Upper lobe of left lung (tissue), 6 donors: ENCODE measurements at regions not wholly inside any gene's neighbourhood (a gene's known extent, or its start where the extent isn't known, plus 50 kb on each side); places are given as distances from the start of the nearest gene placed in this dataset.

Experiments used
- ATAC-seq, 2 donors: fragments of 200-7000 bp; cut with Tn5 transposase; one replicate each; pipeline ENCODE4 v1.9.1; 2022; ENCODE audit warnings: mild to moderate bottlenecking in 2 of 2, moderate library complexity in 2 of 2; ENCODE audit not compliant: low FRiP score in 2 of 2
- DNase-seq, 2 donors: peaks; one replicate each; pipeline ENCODE4 v3.0.0-alpha.2; 2019 to 2020
- H3K27ac ChIP-seq, 4 donors: fragments of 200-600 bp; sonication (generic); one replicate each; pipeline ENCODE4 v1.5.1; 2016 to 2019
- H3K27me3 ChIP-seq, 4 donors: fragments of 200-600 bp; sonication (generic); one replicate each; pipeline ENCODE4 v1.5.1; 2017 to 2019
- H3K36me3 ChIP-seq, 4 donors: fragments of 200-600 bp; sonication (generic); one replicate each; pipeline ENCODE4 v1.5.1; 2016 to 2019
- H3K4me1 ChIP-seq, 4 donors: fragments of 200-600 bp; sonication (generic); one replicate each; pipeline ENCODE4 v1.5.1; 2018 to 2019
- H3K4me3 ChIP-seq, 4 donors: fragments of 200-600 bp; sonication (generic); one replicate each; pipeline ENCODE4 v1.5.1; 2017 to 2019; ENCODE audit warnings: mild to moderate bottlenecking in 2 of 4, moderate library complexity in 1 of 4
- H3K9me3 ChIP-seq, 4 donors: fragments of 200-600 bp; sonication (generic); one replicate each; pipeline ENCODE4 v1.5.1; 2018 to 2019
- CTCF ChIP-seq, 6 experiments: fragments of 450-650 bp in 4 of 6; fragments of 200-600 bp in 2 of 6; sonication (generic) in 2 of 6; IDR thresholded peaks; one replicate each; pipeline ENCODE4 v1.5.1; 2016 to 2019; ENCODE audit warnings: antibody characterized with exemption in 6 of 6
- EP300 ChIP-seq, 4 donors: sonication (generic); formaldehyde crosslinking; IDR thresholded peaks; one replicate each; pipeline ENCODE4 v1.5.1; 2017; ENCODE audit warnings: antibody characterized with exemption in 4 of 4, control low read depth in 2 of 4
- POLR2A ChIP-seq, 4 donors: fragments of 450-650 bp; IDR thresholded peaks; one replicate each; pipeline ENCODE4 v1.5.1; 2016 to 2017; ENCODE audit warnings: antibody characterized with exemption in 4 of 4, mild to moderate bottlenecking in 2 of 4
- POLR2AphosphoS5 ChIP-seq, 2 donors: sonication (generic); formaldehyde crosslinking; IDR thresholded peaks; one replicate each; pipeline ENCODE4 v1.5.1; 2017; ENCODE audit warnings: antibody characterized with exemption in 2 of 2
- WGBS, 2 donors: methylation state at CpG; one replicate each; pipeline ENCODE4 v1.1.5; 2017 to 2018; 5-methylcytosine and 5-hydroxymethylcytosine counted together
- donor health status: DM: no; HTN: no; CAD: no; lungs with moderate emphysema.
- donor health status: DM: no; HTN: yes; CAD: no; lungs with severe emphysema.

GRCh38 chr3:871651-872050 lies 221.2 kb upstream of the CNTN6 start:
- no peaks in the 10 kb centered on the region for H3K4me1 ChIP-seq

GRCh38 chr3:877001-877400 lies 215.8 kb upstream of the CNTN6 start:
- H3K4me1 ChIP-seq: no peaks in the 10 kb centered on the region
- TF ChIP-seq EP300 (IDR thresholded peaks at IDR 0.05): no peak
- TF ChIP-seq POLR2A (IDR thresholded peaks at IDR 0.05): no peak
- TF ChIP-seq POLR2AphosphoS5 (IDR thresholded peaks at IDR 0.05): no peak
- no peak for TF ChIP-seq CTCF (IDR thresholded peaks at IDR 0.05)
- no peak for DNase-seq
- H3K36me3 ChIP-seq: no peaks in the 10 kb centered on the region
- H3K9me3 ChIP-seq: no peaks in the 10 kb centered on the region
- no peaks in the 10 kb centered on the region for H3K27me3 ChIP-seq
- no peak overlapping the region for H3K4me3 ChIP-seq
- H3K27ac ChIP-seq: no peak overlapping the region
- ATAC-seq: no peak
- 50 to 66% methylated on average over 1 of the region's 1 CpG for WGBS, 2 donors

More at GRCh38 chr3:871651-872050, 221.2 kb upstream of the CNTN6 start:
- no peak overlapping the region for H3K27ac ChIP-seq
- no peaks in the 10 kb centered on the region for H3K27me3 ChIP-seq
- 85 to 89% methylated on average over 1 of the region's 1 CpG for WGBS, 2 donors
- no peaks in the 10 kb centered on the region for H3K9me3 ChIP-seq
- no peak overlapping the region for H3K4me3 ChIP-seq
- ATAC-seq: no peak
- DNase-seq: no peak
- no peaks in the 10 kb centered on the region for H3K36me3 ChIP-seq
- no peak for TF ChIP-seq EP300 (IDR thresholded peaks at IDR 0.05)
- no peak for TF ChIP-seq POLR2AphosphoS5 (IDR thresholded peaks at IDR 0.05)
- no peak for TF ChIP-seq CTCF (IDR thresholded peaks at IDR 0.05)
- TF ChIP-seq POLR2A (IDR thresholded peaks at IDR 0.05): no peak

- H3K36me3 ChIP-seq: no peaks in the 10 kb centered on the region
- TF ChIP-seq POLR2AphosphoS5 (IDR thresholded peaks at IDR 0.05) (no peak), EP300 (IDR thresholded peaks at IDR 0.05) (no peak), CTCF (IDR thresholded peaks at IDR 0.05) (no peak), POLR2A (IDR thresholded peaks at IDR 0.05) (no peak)
- H3K4me3 ChIP-seq: no peak overlapping the region
- 77 to 85% methylated on average over 1 of the region's 1 CpG for WGBS, 2 donors
- DNase-seq (no peak), ATAC-seq (no peak)
- H3K9me3 ChIP-seq: no peaks in the 10 kb centered on the region
- no peaks in the 10 kb centered on the region for H3K4me1 ChIP-seq
- no peak overlapping the region for H3K27ac ChIP-seq
- no peaks in the 10 kb centered on the region for H3K27me3 ChIP-seq
Measured at GRCh38 chr3:878746-879145, 214.1 kb upstream of the CNTN6 start.

GRCh38 chr3:880371-880770 lies 212.5 kb upstream of the CNTN6 start:
- H3K27me3 ChIP-seq: no peaks in the 10 kb centered on the region
- 62 to 67% methylated on average over 3 of the region's 3 CpGs for WGBS, 2 donors
- no peak overlapping the region for H3K4me3 ChIP-seq
- TF ChIP-seq EP300 (IDR thresholded peaks at IDR 0.05) (no peak), POLR2A (IDR thresholded peaks at IDR 0.05) (no peak), CTCF (IDR thresholded peaks at IDR 0.05) (no peak), POLR2AphosphoS5 (IDR thresholded peaks at IDR 0.05) (no peak)
- H3K27ac ChIP-seq: no peak overlapping the region
- DNase-seq (no peak), ATAC-seq (no peak)
- no peaks in the 10 kb centered on the region for H3K36me3 ChIP-seq
- no peaks in the 10 kb centered on the region for H3K9me3 ChIP-seq
- no peaks in the 10 kb centered on the region for H3K4me1 ChIP-seq

- TF ChIP-seq EP300 (IDR thresholded peaks at IDR 0.05) (no peak), POLR2AphosphoS5 (IDR thresholded peaks at IDR 0.05) (no peak), CTCF (IDR thresholded peaks at IDR 0.05) (no peak), POLR2A (IDR thresholded peaks at IDR 0.05) (no peak)
- Histone ChIP-seq H3K4me1 (no peaks in the 10 kb centered on the region), H3K4me3 (no peak overlapping the region), H3K27ac (no peak overlapping the region), H3K36me3 (no peaks in the 10 kb centered on the region), H3K9me3 (no peaks in the 10 kb centered on the region), H3K27me3 (no peaks in the 10 kb centered on the region)
- no peak for DNase-seq
- no peak for ATAC-seq
- WGBS, 2 donors: 65 to 79% methylated on average over 3 of the region's 3 CpGs
Measured at GRCh38 chr3:882533-882932, 210.3 kb upstream of the CNTN6 start.
